Astrocyte of the spinal cord (primary cell): ENCODE measurements at regions not wholly inside any gene's neighbourhood (a gene's known extent, or its start where the extent isn't known, plus 50 kb on each side); places are given as distances from the start of the nearest gene placed in this dataset.
A peak's percentile ranks its signal among the peaks of the same experiment; 100 is the strongest.

Experiments
- DNase-seq: peaks from one replicate; pipeline ENCODE4 v3.0.0; 2011; ENCODE audit warnings: low read depth, low spot score
- H3K4me3 ChIP-seq: 2 replicates; pipeline ENCODE4 v1.5.1; 2011; ENCODE audit warnings: low read depth, mild to moderate bottlenecking, low read length, moderate library complexity
- in situ Hi-C: cut with HindIII; loops from 2 replicates; pipeline ENCODE4 v1.10.0; 2017; ENCODE audit warnings: low sequenced_read_pairs
- TF ChIP-seq, protein P1 (sequence below): IDR thresholded peaks from 2 replicates; pipeline ENCODE4 v1.5.1; 2012; ENCODE audit warnings: low read depth, mild to moderate bottlenecking, low read length, inconsistent platforms

DNA sequence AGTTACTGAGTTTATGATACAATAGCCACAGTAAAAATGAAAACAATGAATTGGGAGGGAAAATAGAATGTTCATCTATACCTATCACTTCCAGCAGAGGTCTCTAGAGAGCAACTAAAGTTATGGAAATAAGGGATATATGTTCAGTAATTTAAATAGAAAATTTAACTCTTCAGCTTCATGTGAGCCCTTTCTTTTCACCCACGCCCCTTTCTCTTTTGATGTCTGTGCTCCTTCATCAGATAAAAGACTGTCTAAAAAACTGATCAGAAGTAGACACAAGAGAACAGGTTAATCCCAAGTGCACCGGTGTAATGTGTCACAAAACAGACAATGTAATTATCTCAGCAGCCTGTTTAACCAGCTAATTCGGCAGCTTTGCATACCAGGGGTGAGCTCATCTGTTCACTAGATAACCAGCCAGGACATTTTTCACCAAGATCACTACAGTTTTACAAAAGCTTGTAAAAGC, 238.5 kb upstream of the ERBB4 start:
- TF ChIP-seq, protein P1, sequence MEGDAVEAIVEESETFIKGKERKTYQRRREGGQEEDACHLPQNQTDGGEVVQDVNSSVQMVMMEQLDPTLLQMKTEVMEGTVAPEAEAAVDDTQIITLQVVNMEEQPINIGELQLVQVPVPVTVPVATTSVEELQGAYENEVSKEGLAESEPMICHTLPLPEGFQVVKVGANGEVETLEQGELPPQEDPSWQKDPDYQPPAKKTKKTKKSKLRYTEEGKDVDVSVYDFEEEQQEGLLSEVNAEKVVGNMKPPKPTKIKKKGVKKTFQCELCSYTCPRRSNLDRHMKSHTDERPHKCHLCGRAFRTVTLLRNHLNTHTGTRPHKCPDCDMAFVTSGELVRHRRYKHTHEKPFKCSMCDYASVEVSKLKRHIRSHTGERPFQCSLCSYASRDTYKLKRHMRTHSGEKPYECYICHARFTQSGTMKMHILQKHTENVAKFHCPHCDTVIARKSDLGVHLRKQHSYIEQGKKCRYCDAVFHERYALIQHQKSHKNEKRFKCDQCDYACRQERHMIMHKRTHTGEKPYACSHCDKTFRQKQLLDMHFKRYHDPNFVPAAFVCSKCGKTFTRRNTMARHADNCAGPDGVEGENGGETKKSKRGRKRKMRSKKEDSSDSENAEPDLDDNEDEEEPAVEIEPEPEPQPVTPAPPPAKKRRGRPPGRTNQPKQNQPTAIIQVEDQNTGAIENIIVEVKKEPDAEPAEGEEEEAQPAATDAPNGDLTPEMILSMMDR = peak; percentile 62
- peak; percentile 49 for DNase-seq
- H3K4me3 ChIP-seq = peak overlapping the region; percentile 12
- in situ Hi-C loops = no loop called here

DNA sequence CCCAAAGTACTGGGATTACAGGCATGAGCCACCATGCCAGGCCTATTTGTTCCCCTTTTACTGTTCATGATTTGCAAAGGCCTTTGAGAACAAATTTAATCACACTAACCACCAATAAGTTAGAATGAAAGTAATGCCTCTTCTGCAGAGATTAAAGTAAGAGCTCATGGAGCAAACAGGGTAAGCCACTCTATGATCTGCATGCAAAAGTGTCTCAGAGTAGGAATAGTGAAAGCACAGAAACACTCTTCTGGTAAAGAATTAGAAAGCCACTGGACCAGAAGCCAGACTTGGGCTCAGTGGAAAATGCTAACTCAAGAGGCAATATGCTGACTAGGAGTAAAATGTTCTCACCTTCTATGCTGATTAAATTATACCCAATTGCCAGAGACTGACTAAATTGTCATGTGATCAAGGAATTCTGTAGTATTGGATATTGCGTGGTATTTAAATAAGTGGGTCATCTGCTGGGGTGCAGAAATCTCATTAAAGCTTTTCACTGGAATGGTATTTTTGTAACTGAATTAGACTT, 235.3 kb upstream of the ERBB4 start:
- in situ Hi-C loops = no loop called here
- DNase-seq = no peak
- TF ChIP-seq, protein P1 = no peak
- H3K4me3 ChIP-seq = no peak overlapping the region

DNA sequence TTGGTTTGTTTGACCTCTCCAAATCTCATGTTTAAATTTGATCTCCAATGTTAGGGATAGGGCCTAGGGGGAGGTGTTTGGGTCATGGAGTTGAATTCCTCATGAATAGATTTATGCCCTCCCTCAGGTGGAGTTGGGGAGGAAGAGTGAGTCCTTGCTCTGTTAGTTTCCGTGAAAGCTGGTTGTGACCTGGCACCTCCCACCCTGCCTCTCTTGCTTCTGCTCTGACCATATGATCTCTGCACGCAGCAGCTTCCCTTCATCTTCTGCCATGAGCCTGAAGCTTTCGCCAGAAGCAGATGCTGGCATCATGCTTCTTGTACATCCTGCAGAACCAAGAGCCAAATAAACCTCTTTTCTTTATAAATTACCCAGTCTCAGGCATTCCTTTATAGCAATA, 231.6 kb upstream of the ERBB4 start:
- TF ChIP-seq, protein P1 = no peak
- in situ Hi-C loops = no loop called here

GRCh38 chr2:212766921-212767320, 228.3 kb upstream of the ERBB4 start:
- TF ChIP-seq, protein P1 = no peak
- no peak for DNase-seq
- in situ Hi-C loops = no loop called here
- H3K4me3 ChIP-seq = no peak overlapping the region

More for the DNA sequence above, 231.6 kb upstream of the ERBB4 start:
- DNase-seq = no peak
- H3K4me3 ChIP-seq = no peak overlapping the region

DNA sequence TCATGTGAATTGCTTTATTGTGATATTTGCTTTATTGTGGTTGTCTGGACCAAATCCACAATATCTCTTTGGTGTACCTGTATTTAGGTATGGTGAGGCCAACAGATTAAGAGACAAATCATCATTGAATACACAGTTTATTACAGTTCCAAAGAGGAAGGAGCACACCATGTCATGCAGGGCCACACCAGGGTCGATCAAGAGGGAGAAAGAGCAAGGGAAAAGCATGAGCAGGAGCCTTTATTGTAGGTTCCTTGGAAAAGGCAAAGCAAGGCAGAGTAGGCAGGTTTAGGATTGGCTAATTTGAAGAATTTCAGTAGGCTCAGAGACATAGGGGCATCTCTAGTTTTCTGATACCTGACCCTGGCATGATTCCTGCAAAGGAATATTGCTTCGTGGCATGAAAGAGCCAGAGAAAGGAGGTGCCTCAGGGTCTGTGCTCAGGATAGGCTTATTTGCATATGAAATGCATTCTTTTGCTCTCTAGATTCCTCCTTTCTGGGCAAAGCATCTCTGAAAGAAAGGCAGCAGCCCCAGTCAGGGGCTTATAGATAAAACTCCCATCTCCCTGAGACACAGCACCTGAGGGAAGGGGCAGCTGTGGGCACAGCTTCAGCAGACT, 214.2 kb upstream of the ERBB4 start:
- no peak overlapping the region for H3K4me3 ChIP-seq
- in situ Hi-C loops = no loop called here
- TF ChIP-seq, protein P1 = no peak
- no peak for DNase-seq

GRCh38 chr2:212745359-212745758, 206.8 kb upstream of the ERBB4 start:
- DNase-seq = no peak
- H3K4me3 ChIP-seq = no peak overlapping the region
- in situ Hi-C loops = no loop called here
- TF ChIP-seq, protein P1 = no peak
